ENCODE measurements at regions not wholly inside any gene's neighbourhood (a gene's known extent, or its start where the extent isn't known, plus 50 kb on each side); places are given as distances from the start of the nearest gene placed in this dataset.
"Not testable (repeated sequence)": the region's sequence is repeated elsewhere in the genome, so short reads cannot be mapped to it uniquely, and the experiment has no call there.

DNA sequence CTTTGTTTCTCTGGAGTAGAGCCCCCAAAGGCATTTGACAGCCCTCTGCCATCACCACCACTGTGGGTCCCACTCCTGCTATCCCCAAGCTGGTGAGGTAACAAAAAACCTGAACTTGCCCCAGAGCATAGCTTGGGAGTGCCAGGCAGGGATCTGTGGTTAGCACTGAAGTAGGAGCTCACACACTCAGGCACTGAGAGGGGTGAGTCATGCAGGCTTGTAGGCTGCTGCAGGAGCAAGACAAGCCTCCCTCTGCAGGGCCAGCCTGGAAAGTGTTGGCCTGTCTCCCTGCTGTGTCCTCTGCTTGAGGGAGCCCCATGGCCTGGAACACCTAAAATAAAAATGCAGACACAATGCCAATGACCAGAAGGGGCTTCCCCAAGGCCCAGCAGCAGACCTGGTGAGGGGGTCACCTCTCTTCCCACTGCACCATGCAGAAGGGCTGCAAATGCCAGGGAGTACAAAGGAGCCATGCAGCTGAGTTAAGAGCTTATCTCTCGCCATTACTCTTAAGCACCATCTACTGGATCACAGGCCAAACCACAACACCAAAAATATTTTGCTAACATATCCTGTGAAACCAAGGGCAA, 108.9 kb upstream of the POGK start:
- Mint-ChIP-seq H3K36me3 (ENCODE audit: low read depth) (no peaks in the 10 kb centered on the region), H3K4me3 (no peak overlapping the region), H3K4me1 (no peaks in the 10 kb centered on the region), H3K27ac (no peak overlapping the region), H3K27me3 (peaks cover 2% of the 10 kb centered on the region), H3K9me3 (no peaks in the 10 kb centered on the region)
- DNase-seq = no peak
- ChIA-PET CTCF (no interaction called here), POLR2A (no interaction called here)

DNA sequence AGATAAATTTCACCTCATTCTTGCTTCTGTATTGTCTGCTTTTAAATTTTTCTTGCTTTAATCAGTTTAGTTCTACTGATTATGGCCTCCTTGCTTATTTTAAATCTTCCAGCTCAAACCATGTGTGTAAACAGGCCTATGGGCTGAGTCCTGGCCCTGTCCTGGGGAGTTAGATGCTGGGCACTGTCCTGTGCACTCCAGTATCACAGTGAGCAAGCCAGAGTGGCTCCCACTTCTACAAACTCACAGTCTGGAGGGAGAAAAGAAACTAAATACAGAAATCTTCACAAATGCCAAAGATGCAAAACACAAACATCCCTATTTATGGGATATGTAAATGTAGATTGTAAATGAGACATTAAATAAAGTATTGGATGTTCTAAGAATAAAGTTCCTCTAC, 101.1 kb upstream of the POGK start:
- Mint-ChIP-seq H3K4me3 (no peak overlapping the region), H3K27me3 (no peaks in the 10 kb centered on the region), H3K4me1 (no peaks in the 10 kb centered on the region), H3K27ac (no peak overlapping the region), H3K36me3 (ENCODE audit: low read depth) (no peaks in the 10 kb centered on the region), H3K9me3 (no peaks in the 10 kb centered on the region)
- CTCF ChIA-PET = no interaction called here
- POLR2A ChIA-PET = no interaction called here
- no peak for DNase-seq

DNA sequence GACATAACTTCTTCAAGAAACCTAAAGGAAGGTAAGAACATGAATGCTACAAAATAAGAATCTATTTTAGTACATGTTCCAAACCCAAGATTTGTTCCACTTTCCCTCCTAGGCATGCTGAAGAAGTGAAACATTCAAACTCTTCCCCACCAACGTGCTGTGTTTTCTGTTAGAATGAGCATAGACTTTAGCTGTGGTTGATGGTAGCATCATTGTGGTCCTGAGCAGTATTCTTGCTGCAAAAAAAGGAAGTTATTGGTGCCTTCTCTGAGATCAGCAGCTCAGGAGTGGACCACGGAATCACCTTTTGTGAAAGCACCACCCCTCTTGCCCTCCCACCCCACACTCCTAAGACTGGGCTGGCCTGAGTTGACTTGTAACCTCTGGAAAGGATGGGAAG, 100.4 kb upstream of the POGK start:
- DNase-seq = no peak
- Mint-ChIP-seq H3K27me3 (no peaks in the 10 kb centered on the region), H3K9me3 (no peaks in the 10 kb centered on the region), H3K27ac (no peak overlapping the region), H3K4me3 (no peak overlapping the region), H3K4me1 (no peaks in the 10 kb centered on the region), H3K36me3 (ENCODE audit: low read depth) (no peaks in the 10 kb centered on the region)
- CTCF ChIA-PET = no interaction called here
- POLR2A ChIA-PET = no interaction called here

DNA sequence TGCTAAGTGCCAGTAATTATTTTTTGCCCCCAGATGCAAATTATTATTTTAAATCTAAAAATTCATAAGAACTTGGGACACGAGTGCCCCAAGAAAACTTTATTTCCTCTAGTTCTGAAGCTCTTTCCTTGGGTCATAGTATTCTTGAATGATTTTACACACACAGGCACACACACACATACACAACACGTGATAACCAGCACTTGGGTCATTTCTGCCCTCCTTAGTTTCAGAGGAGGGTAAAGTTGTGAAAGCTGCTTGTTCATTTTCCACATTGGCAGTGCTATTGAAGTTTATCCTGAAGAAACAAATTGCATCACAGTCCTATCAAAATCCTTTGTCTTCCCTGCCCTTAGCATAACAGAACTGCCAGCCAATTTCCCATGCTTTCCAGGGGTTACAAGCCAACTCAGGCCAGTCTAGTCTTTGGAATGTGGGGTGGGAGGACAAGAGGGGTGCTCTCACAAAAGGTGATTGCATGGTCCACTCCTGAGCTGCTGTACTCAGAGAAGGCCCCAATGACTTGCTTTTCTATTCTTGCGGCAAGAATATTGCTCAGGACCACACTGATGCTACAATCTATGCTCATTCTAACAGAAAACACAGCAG, 98.5 kb upstream of the POGK start:
- H3K27me3 Mint-ChIP-seq = no peaks in the 10 kb centered on the region
- no peaks in the 10 kb centered on the region for H3K4me1 Mint-ChIP-seq
- H3K36me3 Mint-ChIP-seq (ENCODE audit: low read depth) = no peaks in the 10 kb centered on the region
- H3K9me3 Mint-ChIP-seq = peaks cover 5% of the 10 kb centered on the region
- POLR2A ChIA-PET = no interaction called here
- H3K4me3 Mint-ChIP-seq = no peak overlapping the region
- CTCF ChIA-PET = no interaction called here
- H3K27ac Mint-ChIP-seq = no peak overlapping the region
- DNase-seq = no peak

DNA sequence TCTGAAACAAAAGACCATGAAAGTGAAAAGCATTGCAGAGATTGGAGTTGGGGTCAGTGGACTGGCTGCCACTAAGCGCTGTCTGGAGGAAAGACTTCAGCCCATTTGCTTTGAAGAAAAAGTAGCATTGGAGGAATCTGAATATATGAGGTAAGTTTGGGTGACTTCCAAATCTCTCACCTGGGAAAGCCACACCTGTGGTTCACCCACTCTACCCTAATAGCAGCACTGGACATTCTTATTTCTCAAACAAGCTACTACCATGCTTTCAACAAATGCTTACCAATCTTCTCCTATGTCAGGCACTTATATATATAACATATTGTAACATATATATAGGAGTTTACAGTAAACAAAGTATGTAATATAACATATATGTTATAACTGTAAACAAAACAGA, 76.0 kb upstream of the POGK start:
- no peak overlapping the region for H3K4me3 Mint-ChIP-seq
- POLR2A ChIA-PET = no interaction called here
- no peak overlapping the region for H3K27ac Mint-ChIP-seq
- H3K27me3 Mint-ChIP-seq = no peaks in the 10 kb centered on the region
- H3K4me1 Mint-ChIP-seq = no peaks in the 10 kb centered on the region
- no peaks in the 10 kb centered on the region for H3K36me3 Mint-ChIP-seq (ENCODE audit: low read depth)
- H3K9me3 Mint-ChIP-seq = no peaks in the 10 kb centered on the region
- CTCF ChIA-PET = no interaction called here
- DNase-seq = no peak

DNA sequence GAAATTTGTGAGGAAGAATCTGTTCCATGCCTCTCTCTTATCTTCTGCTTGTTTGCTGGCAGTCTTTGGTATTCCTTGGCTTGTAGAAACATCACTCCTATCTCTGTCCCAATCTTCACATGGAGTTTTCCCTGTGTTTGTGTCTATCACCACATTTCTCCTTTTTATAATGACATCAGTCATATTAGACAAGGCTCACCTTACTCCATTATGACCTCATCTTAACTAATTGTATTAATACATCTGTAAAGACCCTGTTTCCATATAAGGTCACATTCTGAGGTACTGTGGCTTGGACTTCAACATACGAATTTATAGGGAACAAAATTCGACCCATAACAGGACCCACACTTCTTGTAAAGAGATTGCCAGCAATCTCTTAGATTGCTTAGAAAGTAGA, 72.3 kb upstream of the POGK start:
- ChIA-PET CTCF (no interaction called here), POLR2A (no interaction called here)
- DNase-seq = no peak
- Mint-ChIP-seq H3K27me3 (peaks cover 3% of the 10 kb centered on the region), H3K4me3 (no peak overlapping the region), H3K27ac (no peak overlapping the region), H3K36me3 (ENCODE audit: low read depth) (no peaks in the 10 kb centered on the region), H3K4me1 (no peaks in the 10 kb centered on the region), H3K9me3 (peaks cover 2% of the 10 kb centered on the region)

DNA sequence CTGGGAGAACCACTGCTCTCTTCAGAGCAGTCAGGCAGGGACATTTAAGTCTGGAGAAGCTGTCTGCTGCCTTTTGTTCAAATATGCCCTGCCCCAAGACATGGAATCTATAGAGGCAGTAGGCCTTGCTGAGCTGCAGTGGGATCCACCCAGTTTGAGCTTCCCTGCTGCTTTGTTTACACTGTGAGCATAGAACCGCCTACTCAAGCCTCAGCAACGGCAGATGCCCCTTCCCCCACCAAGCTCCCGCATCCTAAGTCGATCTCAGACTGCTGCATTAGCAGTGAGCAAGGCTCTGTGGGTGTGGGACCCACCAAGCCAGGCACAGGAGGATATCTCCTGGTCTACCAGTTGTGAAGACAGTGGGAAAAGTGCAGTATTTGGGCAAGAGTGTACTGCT, 54.6 kb upstream of the POGK start:
- H3K4me1 Mint-ChIP-seq; CTCF ChIA-PET; H3K4me3 Mint-ChIP-seq; H3K36me3 Mint-ChIP-seq (ENCODE audit: low read depth); H3K27ac Mint-ChIP-seq; POLR2A ChIA-PET; H3K9me3 Mint-ChIP-seq; DNase-seq: not testable (repeated sequence)
- peaks cover 15% of the 10 kb centered on the region for H3K27me3 Mint-ChIP-seq

DNA sequence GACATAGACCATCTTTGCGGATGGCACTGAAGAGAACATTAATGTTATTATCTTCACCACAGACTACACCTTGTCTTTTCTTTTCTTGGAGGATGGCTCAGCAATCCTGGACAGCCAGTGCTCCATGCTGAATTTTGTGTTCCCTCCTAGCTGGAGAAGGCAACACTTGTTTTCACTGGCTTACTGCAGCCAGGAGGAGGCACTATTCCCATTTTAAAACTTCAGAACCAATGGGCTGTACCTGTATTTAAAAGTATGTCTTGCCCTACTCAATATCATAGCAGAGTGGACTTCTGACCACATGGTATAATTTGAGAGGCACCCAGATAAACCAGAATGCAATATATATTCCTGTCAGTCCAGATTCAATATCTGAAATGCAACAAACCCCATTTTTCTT, 53.3 kb upstream of the POGK start:
- Mint-ChIP-seq H3K27me3 (peaks cover 19% of the 10 kb centered on the region), H3K36me3 (ENCODE audit: low read depth) (no peaks in the 10 kb centered on the region), H3K27ac (no peak overlapping the region), H3K9me3 (no peaks in the 10 kb centered on the region), H3K4me1 (no peaks in the 10 kb centered on the region), H3K4me3 (no peak overlapping the region)
- ChIA-PET POLR2A (no interaction called here), CTCF (interaction anchor here (1.7 kb wide), 1 partner anchor 272 kb away, joined by 7 read pairs; no protein-coding TSS in a partner anchor)
- DNase-seq = no peak

DNA sequence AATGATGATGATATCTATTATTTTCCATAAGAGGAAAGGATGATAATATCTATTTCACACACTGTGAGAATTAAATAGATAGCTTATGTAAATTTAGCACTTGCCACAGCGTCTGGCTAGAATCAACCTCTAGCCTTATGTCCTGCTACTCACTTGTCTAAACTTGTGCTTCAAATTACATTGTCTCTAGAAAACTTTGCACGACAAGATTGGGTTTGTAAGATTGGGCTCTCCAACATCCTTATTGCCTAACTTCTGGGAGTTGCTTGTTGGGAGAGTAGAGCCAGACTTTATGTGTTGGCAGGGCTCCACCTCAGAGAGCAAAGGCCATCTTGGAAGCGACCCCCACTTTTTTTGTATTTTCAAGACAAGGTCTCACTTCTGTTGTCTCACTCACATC, 50.0 kb upstream of the POGK start:
- DNase-seq = no peak
- ChIA-PET POLR2A (no interaction called here), CTCF (no interaction called here)
- no peak overlapping the region for H3K4me3 Mint-ChIP-seq
- H3K36me3 Mint-ChIP-seq (ENCODE audit: low read depth) = no peaks in the 10 kb centered on the region
- H3K27ac Mint-ChIP-seq = no peak overlapping the region
- no peaks in the 10 kb centered on the region for H3K9me3 Mint-ChIP-seq
- H3K27me3 Mint-ChIP-seq = peaks cover 21% of the 10 kb centered on the region
- H3K4me1 Mint-ChIP-seq = no peaks in the 10 kb centered on the region
